OCI-LY7 (cell line): ENCODE measurements at regions not wholly inside any gene's neighbourhood (a gene's known extent, or its start where the extent isn't known, plus 50 kb on each side); places are given as distances from the start of the nearest gene placed in this dataset.
"Not testable (repeated sequence)": the region's sequence is repeated elsewhere in the genome, so short reads cannot be mapped to it uniquely, and the experiment has no call there.

Experiments
- BruUV-seq: library from RNA; stranded (reverse); fragments of 400-500 nt; replicated peaks from 2 replicates; lab custom pipeline; 2021; lab: Mats Ljungman, UMichigan
- CTCF ChIA-PET: fragments of 300-600 bp; sonication (Branson Sonifier 250); formaldehyde crosslinking; loops from one replicate; lab custom pipeline; 2022; ENCODE audit warnings: antibody characterized with exemption; ENCODE audit not compliant: unreplicated experiment; lab: Charles Lee
- POLR2A ChIA-PET: fragments of 300-600 bp; sonication (Branson Sonifier 250); formaldehyde crosslinking; loops from one replicate; lab custom pipeline; 2022; ENCODE audit warnings: antibody characterized with exemption; lab: Charles Lee
- DNase-seq: peaks from one replicate; pipeline ENCODE4 v3.0.0-alpha.2; 2015; ENCODE audit warnings: low spot score
- H2AFZ ChIP-seq: fragments of 200-600 bp; sonication (generic), shearing (Covaris generic); 2 replicates; pipeline ENCODE4 v1.6.1; 2014; ENCODE audit warnings: mild to moderate bottlenecking, antibody characterized with exemption, low read length, moderate library complexity
- H3K27ac ChIP-seq: fragments of 200-600 bp; sonication (generic); 2 replicates; pipeline ENCODE4 v1.5.1; 2014; ENCODE audit warnings: mixed run types, low read depth, mild to moderate bottlenecking, moderate library complexity, low read length, inconsistent platforms; ENCODE audit not compliant: poor library complexity, severe bottlenecking
- H3K36me3 ChIP-seq: fragments of 200-600 bp; sonication (generic); 2 replicates; pipeline ENCODE4 v1.6.1; 2014; ENCODE audit warnings: mild to moderate bottlenecking, antibody characterized with exemption, low read length, moderate library complexity, mixed read lengths; ENCODE audit not compliant: insufficient read depth
- H3K4me1 ChIP-seq: fragments of 200-600 bp; sonication (generic); 2 replicates; pipeline ENCODE4 v1.5.1; 2014; ENCODE audit warnings: mild to moderate bottlenecking, low read length; ENCODE audit not compliant: insufficient read depth, poor library complexity, severe bottlenecking
- H3K4me2 ChIP-seq: fragments of 200-600 bp; sonication (generic); 2 replicates; pipeline ENCODE4 v1.6.1; 2014; ENCODE audit warnings: mild to moderate bottlenecking, low read length
- H3K4me3 ChIP-seq: fragments of 200-600 bp; sonication (generic); 2 replicates; pipeline ENCODE4 v1.5.1; 2014; ENCODE audit warnings: mild to moderate bottlenecking, low read depth, low read length; ENCODE audit not compliant: poor library complexity, severe bottlenecking
- H3K79me2 ChIP-seq: fragments of 200-600 bp; sonication (generic); 2 replicates; pipeline ENCODE4 v1.6.1; 2016; ENCODE audit warnings: low read depth, mild to moderate bottlenecking, low read length, moderate library complexity, mixed read lengths; ENCODE audit not compliant: insufficient read depth
- H3K9me2 ChIP-seq: fragments of 200-600 bp; sonication (generic); 2 replicates; pipeline ENCODE4 v1.6.1; 2016; ENCODE audit warnings: mild to moderate bottlenecking, low read length, mixed read lengths; ENCODE audit not compliant: insufficient read depth
- H3K9me3 ChIP-seq: fragments of 200-600 bp; sonication (generic); 2 replicates; pipeline ENCODE4 v1.6.1; 2014; ENCODE audit warnings: mild to moderate bottlenecking, mixed run types, low read length, mixed read lengths
- H4K20me1 ChIP-seq: fragments of 200-600 bp; sonication (generic); 2 replicates; pipeline ENCODE4 v1.6.1; 2014; ENCODE audit warnings: mild to moderate bottlenecking, antibody characterized with exemption, low read length, moderate library complexity, mixed read lengths; ENCODE audit not compliant: insufficient read depth
- intact Hi-C: fragments of 100-400 bp; cut with micrococcal nuclease; formaldehyde crosslinking; loops from one replicate; pipeline ENCODE4 v1.10.0; 2022; ENCODE audit not compliant: unreplicated experiment

GRCh38 chr11:3519841-3520240, 122.0 kb downstream of the ART5 start:
- BruUV-seq, H3K27ac ChIP-seq, H3K4me1 ChIP-seq, H3K9me2 ChIP-seq, H3K79me2 ChIP-seq, H2AFZ ChIP-seq, DNase-seq, H4K20me1 ChIP-seq, H3K9me3 ChIP-seq, POLR2A ChIA-PET, H3K4me3 ChIP-seq, H3K36me3 ChIP-seq, CTCF ChIA-PET, H3K4me2 ChIP-seq, intact Hi-C loops: not testable (repeated sequence)

DNA sequence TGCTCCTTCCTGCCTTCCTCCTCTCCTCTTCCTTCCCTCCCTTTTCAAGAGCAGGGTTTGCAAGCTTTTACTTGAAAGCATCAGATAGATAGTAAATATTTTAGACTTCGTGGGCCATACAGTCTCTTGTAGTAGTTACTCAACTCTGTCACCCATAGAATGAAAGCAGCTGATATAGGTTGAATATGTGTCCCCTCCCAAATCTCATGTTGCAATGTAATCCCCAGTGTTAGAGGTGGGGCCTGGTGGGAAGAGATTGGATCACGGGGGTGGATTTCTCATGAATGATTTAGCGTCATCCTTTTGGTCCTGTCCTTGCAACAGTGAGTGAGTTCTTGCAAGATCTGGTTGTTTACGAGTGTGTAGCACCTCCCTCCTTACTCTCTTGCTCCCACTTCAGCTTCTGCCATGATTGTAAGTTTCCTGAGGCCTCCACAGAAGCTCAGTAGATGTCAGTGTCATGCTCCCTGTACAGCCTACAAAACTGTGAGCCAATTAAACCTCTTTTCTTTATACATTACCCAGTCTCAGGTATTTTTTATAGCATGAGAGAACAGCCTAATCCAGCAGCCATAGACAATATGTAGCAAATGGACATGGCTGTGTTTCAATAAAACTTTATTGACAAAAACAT, 124.7 kb downstream of the ART5 start:
- H3K4me2 ChIP-seq, H3K79me2 ChIP-seq, H3K4me1 ChIP-seq, H3K27ac ChIP-seq, H3K36me3 ChIP-seq, H3K9me3 ChIP-seq, POLR2A ChIA-PET, intact Hi-C loops, H2AFZ ChIP-seq, H3K4me3 ChIP-seq, H4K20me1 ChIP-seq, BruUV-seq, H3K9me2 ChIP-seq, CTCF ChIA-PET, DNase-seq: not testable (repeated sequence)

DNA sequence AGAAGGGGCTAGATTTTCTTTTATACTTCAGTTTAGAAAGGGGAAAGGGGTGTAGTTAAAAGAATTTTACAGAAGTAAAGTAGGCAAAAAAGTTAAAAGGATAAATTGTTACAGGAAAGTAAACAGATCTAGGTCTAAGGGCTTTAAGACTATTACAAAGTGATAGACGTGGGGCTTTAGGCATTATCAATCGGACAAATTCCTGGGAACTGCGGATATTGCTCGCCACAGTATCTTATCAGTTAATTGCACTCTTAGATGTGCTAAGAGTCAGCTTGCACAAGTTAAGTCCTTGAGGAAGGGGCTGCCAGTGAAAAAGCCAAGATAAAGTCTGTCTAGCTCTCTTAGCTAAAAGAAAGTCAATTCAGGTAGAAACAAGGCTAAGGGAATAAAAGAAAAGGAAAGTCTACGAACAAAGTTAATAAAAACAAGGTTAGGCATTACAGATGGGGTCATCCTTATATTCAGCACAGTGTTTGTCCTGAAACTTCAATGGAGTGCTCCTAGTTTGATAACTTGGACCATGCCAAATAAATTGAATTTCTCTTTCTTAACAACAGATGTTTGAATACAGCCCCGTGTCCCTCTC, 125.4 kb downstream of the ART5 start:
- DNase-seq, H3K4me2 ChIP-seq, H3K4me3 ChIP-seq, H2AFZ ChIP-seq, H3K79me2 ChIP-seq, H4K20me1 ChIP-seq, intact Hi-C loops, POLR2A ChIA-PET, H3K9me2 ChIP-seq, CTCF ChIA-PET, H3K9me3 ChIP-seq, H3K4me1 ChIP-seq, H3K36me3 ChIP-seq, H3K27ac ChIP-seq, BruUV-seq: not testable (repeated sequence)

DNA sequence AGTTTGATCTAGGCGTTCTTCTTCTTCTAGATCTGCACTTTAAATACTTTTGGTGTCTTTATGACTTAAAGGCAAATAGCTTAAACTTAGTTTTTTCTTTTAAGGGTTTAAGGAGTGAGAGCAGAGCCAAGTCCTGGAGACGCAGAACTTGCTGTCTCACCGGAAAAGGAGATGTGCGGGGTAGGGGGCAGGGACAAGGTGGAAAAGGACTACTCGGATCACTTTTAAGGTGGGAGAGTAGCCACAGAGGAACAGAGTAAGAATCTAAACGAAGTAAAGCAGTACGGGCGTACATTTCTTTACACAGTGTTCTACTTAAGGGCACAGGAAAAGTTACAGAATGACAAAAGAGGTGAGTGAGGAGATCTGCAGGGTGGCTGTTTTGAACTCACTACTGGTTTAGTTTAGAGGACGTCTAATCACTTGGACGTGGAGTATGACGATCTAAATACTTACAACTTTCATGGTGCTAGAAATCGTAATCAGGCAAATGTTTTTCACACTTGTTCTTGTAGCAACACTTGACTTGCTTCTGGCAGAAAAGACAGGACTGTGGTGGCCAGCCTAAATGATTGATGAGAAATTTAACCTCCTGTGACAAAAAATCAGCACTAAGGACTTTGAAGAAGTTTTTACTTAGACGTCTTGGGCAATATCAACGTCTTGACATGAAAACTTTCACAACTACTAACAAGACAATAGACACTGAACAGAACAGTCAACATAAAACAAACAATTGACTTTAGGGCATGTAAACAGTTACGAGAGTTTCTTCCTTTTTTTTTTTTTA, 127.0 kb downstream of the ART5 start:
- H3K27ac ChIP-seq, H3K4me1 ChIP-seq, BruUV-seq, POLR2A ChIA-PET, CTCF ChIA-PET, H3K4me3 ChIP-seq, H3K9me3 ChIP-seq, DNase-seq, H3K9me2 ChIP-seq, H4K20me1 ChIP-seq, H3K36me3 ChIP-seq, H2AFZ ChIP-seq, intact Hi-C loops, H3K79me2 ChIP-seq, H3K4me2 ChIP-seq: not testable (repeated sequence)

GRCh38 chr11:3513311-3513710, 128.5 kb downstream of the ART5 start:
- H3K4me2 ChIP-seq, H3K4me1 ChIP-seq, DNase-seq, BruUV-seq, H4K20me1 ChIP-seq, H3K9me3 ChIP-seq, H3K79me2 ChIP-seq, H3K36me3 ChIP-seq, POLR2A ChIA-PET, H3K4me3 ChIP-seq, H3K9me2 ChIP-seq, intact Hi-C loops, CTCF ChIA-PET, H2AFZ ChIP-seq, H3K27ac ChIP-seq: not testable (repeated sequence)

GRCh38 chr11:3512751-3513150, 129.0 kb downstream of the ART5 start:
- H3K36me3 ChIP-seq, H4K20me1 ChIP-seq, BruUV-seq, H3K4me2 ChIP-seq, H3K27ac ChIP-seq, H3K4me3 ChIP-seq, H3K79me2 ChIP-seq, H3K9me3 ChIP-seq, POLR2A ChIA-PET, CTCF ChIA-PET, H3K9me2 ChIP-seq, H2AFZ ChIP-seq, DNase-seq, H3K4me1 ChIP-seq, intact Hi-C loops: not testable (repeated sequence)
